ENCODE measurements at regions not wholly inside any gene's neighbourhood (a gene's known extent, or its start where the extent isn't known, plus 50 kb on each side); places are given as distances from the start of the nearest gene placed in this dataset.

DNA sequence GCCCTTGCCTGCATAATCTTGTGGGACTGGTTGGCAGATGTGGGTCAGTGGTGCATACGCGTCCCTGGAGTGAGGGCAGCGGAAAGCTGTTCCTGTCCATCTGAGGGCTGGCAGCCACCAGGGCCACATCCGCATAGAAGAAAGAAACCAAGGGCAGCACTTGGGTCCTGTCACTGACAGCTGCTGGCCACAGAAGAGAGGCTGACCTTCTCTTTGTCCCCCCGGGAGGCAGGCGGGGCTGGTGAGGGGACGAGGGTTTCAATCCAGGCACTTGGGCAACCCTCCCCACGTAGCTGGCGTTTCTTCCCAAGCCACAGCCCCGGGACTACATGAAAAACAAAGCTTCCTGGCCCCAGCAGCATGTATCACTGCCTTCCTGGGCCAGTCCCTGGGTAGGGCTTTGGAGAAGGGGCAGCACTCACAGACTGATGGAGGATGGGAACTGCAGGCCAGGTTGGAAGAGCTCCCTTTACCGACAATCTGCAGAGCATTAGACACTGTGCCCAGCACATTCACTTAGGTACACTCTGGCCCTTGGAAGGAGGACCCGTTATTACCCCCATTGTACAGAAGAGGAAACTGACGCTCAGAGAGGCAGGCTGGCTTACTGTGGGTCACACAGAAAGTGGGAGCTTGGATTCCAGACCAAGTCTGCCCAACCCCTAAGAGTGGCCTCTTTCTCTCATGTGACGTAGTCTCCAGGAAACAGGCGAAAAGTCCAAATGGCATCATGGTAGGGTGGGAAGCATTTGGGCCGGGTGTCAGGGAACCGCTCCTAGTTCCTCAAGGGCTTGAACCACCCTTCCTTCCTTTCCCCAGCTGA lies 78.8 kb upstream of the SLC6A6 start:
- TF ChIP-seq, protein P1, sequence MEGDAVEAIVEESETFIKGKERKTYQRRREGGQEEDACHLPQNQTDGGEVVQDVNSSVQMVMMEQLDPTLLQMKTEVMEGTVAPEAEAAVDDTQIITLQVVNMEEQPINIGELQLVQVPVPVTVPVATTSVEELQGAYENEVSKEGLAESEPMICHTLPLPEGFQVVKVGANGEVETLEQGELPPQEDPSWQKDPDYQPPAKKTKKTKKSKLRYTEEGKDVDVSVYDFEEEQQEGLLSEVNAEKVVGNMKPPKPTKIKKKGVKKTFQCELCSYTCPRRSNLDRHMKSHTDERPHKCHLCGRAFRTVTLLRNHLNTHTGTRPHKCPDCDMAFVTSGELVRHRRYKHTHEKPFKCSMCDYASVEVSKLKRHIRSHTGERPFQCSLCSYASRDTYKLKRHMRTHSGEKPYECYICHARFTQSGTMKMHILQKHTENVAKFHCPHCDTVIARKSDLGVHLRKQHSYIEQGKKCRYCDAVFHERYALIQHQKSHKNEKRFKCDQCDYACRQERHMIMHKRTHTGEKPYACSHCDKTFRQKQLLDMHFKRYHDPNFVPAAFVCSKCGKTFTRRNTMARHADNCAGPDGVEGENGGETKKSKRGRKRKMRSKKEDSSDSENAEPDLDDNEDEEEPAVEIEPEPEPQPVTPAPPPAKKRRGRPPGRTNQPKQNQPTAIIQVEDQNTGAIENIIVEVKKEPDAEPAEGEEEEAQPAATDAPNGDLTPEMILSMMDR (IDR thresholded peaks at IDR 0.05) = no peak
- TF ChIP-seq POLR2A (IDR thresholded peaks at IDR 0.05) = no peak

Data from thyroid gland (tissue), 4 donors.